ENCODE measurements at regions not wholly inside any gene's neighbourhood (a gene's known extent, or its start where the extent isn't known, plus 50 kb on each side); places are given as distances from the start of the nearest gene placed in this dataset.

- TF ChIP-seq POLR2A (IDR thresholded peaks at IDR 0.05; ENCODE audit: low read depth), result no peak
- no peak for TF ChIP-seq EP300 (IDR thresholded peaks at IDR 0.05)
- TF ChIP-seq CTCF (IDR thresholded peaks at IDR 0.05), result no peak
Observed at GRCh38 chr20:22985239-22985778, 49.8 kb upstream of the SSTR4 start.
